22Rv1 (cell line): ENCODE measurements at regions not wholly inside any gene's neighbourhood (a gene's known extent, or its start where the extent isn't known, plus 50 kb on each side); places are given as distances from the start of the nearest gene placed in this dataset.

Experiments
- CTCF ChIP-seq: fragments of 450-650 bp; IDR thresholded peaks from 2 replicates; pipeline ENCODE4 v1.5.1; 2017; ENCODE audit warnings: mild to moderate bottlenecking
- ZFX ChIP-seq: fragments of 450-650 bp; IDR thresholded peaks from 2 replicates; pipeline ENCODE4 v1.6.1; 2017; ENCODE audit warnings: antibody characterized with exemption, borderline replicate concordance

DNA sequence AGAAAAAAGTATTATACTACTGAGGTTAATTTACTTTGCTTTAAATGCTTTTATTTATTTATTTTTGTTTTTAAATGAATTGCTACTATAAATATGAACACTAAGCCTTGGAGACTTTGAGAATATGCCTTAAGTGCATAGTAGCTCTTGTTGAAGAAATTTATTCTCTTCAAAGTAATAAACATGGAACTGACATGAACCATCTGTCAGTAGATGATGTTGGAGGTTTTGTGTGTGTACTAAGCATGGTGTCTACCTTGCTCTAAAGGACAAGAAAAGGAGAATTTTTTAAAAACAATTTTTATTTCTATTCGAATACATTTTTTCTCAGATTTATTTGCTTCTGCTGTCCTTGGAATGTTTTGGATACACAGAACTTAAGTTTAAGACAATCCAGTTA is 81.1 kb upstream of the PDZRN3 start:
- TF ChIP-seq CTCF (no peak), ZFX (no peak)
